ENCODE measurements at regions not wholly inside any gene's neighbourhood (a gene's known extent, or its start where the extent isn't known, plus 50 kb on each side); places are given as distances from the start of the nearest gene placed in this dataset.

GRCh38 chr3:30142946-30143345 is 463.5 kb upstream of the TGFBR2 start:
- Histone ChIP-seq H3K4me1 (ENCODE audit: control insufficient read depth, low read depth, low read length) (no peaks in the 10 kb centered on the region), H3K27ac (ENCODE audit: low read depth, low read length) (no peak overlapping the region), H3K9ac (ENCODE audit: low read length) (no peak overlapping the region), H3K27me3 (ENCODE audit: insufficient read depth, low read length, poor library complexity) (no peaks in the 10 kb centered on the region), H2BK5ac (ENCODE audit: low read length) (no peak overlapping the region), H2AK5ac (ENCODE audit: low read length) (no peak overlapping the region), H4K5ac (ENCODE audit: low read length) (no peak overlapping the region), H3K23ac (ENCODE audit: low read length) (no peak overlapping the region), H3K4ac (ENCODE audit: low read depth, low read length) (no peak overlapping the region), H2BK15ac (replicated peaks; ENCODE audit: low read depth) (no peak overlapping the region), H3K36me3 (ENCODE audit: control insufficient read depth, insufficient read depth, low read length) (no peaks in the 10 kb centered on the region), H3K4me2 (ENCODE audit: low read length) (no peak overlapping the region), H3K4me3 (ENCODE audit: low read length) (no peak overlapping the region), H3K56ac (ENCODE audit: low read length) (no peak overlapping the region), H3K79me2 (ENCODE audit: control insufficient read depth, insufficient read depth, low read length) (no peaks in the 10 kb centered on the region), H2BK120ac (ENCODE audit: low read depth, low read length) (no peak overlapping the region), H4K8ac (ENCODE audit: low read depth, low read length) (no peak overlapping the region), H3K79me1 (ENCODE audit: low read length) (no peaks in the 10 kb centered on the region), H3K18ac (ENCODE audit: low read length) (no peak overlapping the region)
- no peak for DNase-seq

DNA sequence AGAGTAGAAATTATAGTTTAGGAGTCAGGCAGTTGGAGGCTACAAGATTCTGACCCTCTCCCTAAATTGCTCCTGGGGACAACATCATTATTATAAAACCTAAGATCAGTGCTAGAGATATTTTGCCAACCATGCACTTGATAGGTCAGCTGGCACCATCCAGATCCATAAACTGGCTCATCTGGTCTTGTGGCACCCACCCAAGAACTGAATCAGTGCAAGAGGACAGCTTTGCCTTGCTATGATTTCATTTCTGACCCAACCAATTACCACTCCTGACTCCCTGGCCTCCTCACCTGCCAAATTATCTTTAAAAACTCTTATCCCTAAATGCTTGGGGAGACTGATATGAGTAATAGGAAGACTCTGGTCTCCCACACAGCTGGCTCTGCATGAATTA is 461.1 kb upstream of the TGFBR2 start:
- no peak overlapping the region for H2AK5ac ChIP-seq (ENCODE audit: low read length)
- no peaks in the 10 kb centered on the region for H3K36me3 ChIP-seq (ENCODE audit: control insufficient read depth, insufficient read depth, low read length)
- no peak overlapping the region for H2BK120ac ChIP-seq (ENCODE audit: low read depth, low read length)
- H3K4me1 ChIP-seq (ENCODE audit: control insufficient read depth, low read depth, low read length): no peaks in the 10 kb centered on the region
- H3K4me3 ChIP-seq (ENCODE audit: low read length): no peak overlapping the region
- H4K5ac ChIP-seq (ENCODE audit: low read length): no peak overlapping the region
- H3K23ac ChIP-seq (ENCODE audit: low read length): no peak overlapping the region
- no peak overlapping the region for H3K4ac ChIP-seq (ENCODE audit: low read depth, low read length)
- no peak overlapping the region for H3K18ac ChIP-seq (ENCODE audit: low read length)
- no peak overlapping the region for H3K27ac ChIP-seq (ENCODE audit: low read depth, low read length)
- no peak for DNase-seq
- no peaks in the 10 kb centered on the region for H3K79me1 ChIP-seq (ENCODE audit: low read length)
- H2BK15ac ChIP-seq (replicated peaks; ENCODE audit: low read depth): no peak overlapping the region
- no peak overlapping the region for H2BK5ac ChIP-seq (ENCODE audit: low read length)
- H3K79me2 ChIP-seq (ENCODE audit: control insufficient read depth, insufficient read depth, low read length): no peaks in the 10 kb centered on the region
- H3K9ac ChIP-seq (ENCODE audit: low read length): no peak overlapping the region
- no peaks in the 10 kb centered on the region for H3K27me3 ChIP-seq (ENCODE audit: insufficient read depth, low read length, poor library complexity)
- no peak overlapping the region for H3K56ac ChIP-seq (ENCODE audit: low read length)
- no peak overlapping the region for H4K8ac ChIP-seq (ENCODE audit: low read depth, low read length)
- no peak overlapping the region for H3K4me2 ChIP-seq (ENCODE audit: low read length)

- H3K27me3 ChIP-seq (ENCODE audit: insufficient read depth, low read length, poor library complexity): no peaks in the 10 kb centered on the region
- H2AK5ac ChIP-seq (ENCODE audit: low read length): no peak overlapping the region
- H3K18ac ChIP-seq (ENCODE audit: low read length): no peak overlapping the region
- H3K4me3 ChIP-seq (ENCODE audit: low read length): no peak overlapping the region
- no peak overlapping the region for H3K4ac ChIP-seq (ENCODE audit: low read depth, low read length)
- no peak overlapping the region for H3K56ac ChIP-seq (ENCODE audit: low read length)
- no peak overlapping the region for H4K5ac ChIP-seq (ENCODE audit: low read length)
- H3K4me1 ChIP-seq (ENCODE audit: control insufficient read depth, low read depth, low read length): no peaks in the 10 kb centered on the region
- no peak overlapping the region for H2BK5ac ChIP-seq (ENCODE audit: low read length)
- H2BK120ac ChIP-seq (ENCODE audit: low read depth, low read length): no peak overlapping the region
- no peak overlapping the region for H3K23ac ChIP-seq (ENCODE audit: low read length)
- no peak overlapping the region for H3K27ac ChIP-seq (ENCODE audit: low read depth, low read length)
- no peak overlapping the region for H2BK15ac ChIP-seq (replicated peaks; ENCODE audit: low read depth)
- no peak overlapping the region for H4K8ac ChIP-seq (ENCODE audit: low read depth, low read length)
- no peak for DNase-seq
- H3K79me2 ChIP-seq (ENCODE audit: control insufficient read depth, insufficient read depth, low read length): no peaks in the 10 kb centered on the region
- no peaks in the 10 kb centered on the region for H3K79me1 ChIP-seq (ENCODE audit: low read length)
- no peak overlapping the region for H3K4me2 ChIP-seq (ENCODE audit: low read length)
- no peak overlapping the region for H3K9ac ChIP-seq (ENCODE audit: low read length)
- H3K36me3 ChIP-seq (ENCODE audit: control insufficient read depth, insufficient read depth, low read length): no peaks in the 10 kb centered on the region
These were observed 459.4 kb upstream of the TGFBR2 start for GRCh38 chr3:30146978-30147377.

- H3K9ac ChIP-seq (ENCODE audit: low read length): no peak overlapping the region
- no peak overlapping the region for H4K5ac ChIP-seq (ENCODE audit: low read length)
- no peak overlapping the region for H2BK5ac ChIP-seq (ENCODE audit: low read length)
- H2AK5ac ChIP-seq (ENCODE audit: low read length): no peak overlapping the region
- H3K18ac ChIP-seq (ENCODE audit: low read length): no peak overlapping the region
- H3K27ac ChIP-seq (ENCODE audit: low read depth, low read length): no peak overlapping the region
- H2BK120ac ChIP-seq (ENCODE audit: low read depth, low read length): no peak overlapping the region
- H3K79me1 ChIP-seq (ENCODE audit: low read length): no peaks in the 10 kb centered on the region
- no peak overlapping the region for H3K4me3 ChIP-seq (ENCODE audit: low read length)
- H3K79me2 ChIP-seq (ENCODE audit: control insufficient read depth, insufficient read depth, low read length): no peaks in the 10 kb centered on the region
- H3K56ac ChIP-seq (ENCODE audit: low read length): no peak overlapping the region
- no peak overlapping the region for H3K4ac ChIP-seq (ENCODE audit: low read depth, low read length)
- H4K8ac ChIP-seq (ENCODE audit: low read depth, low read length): no peak overlapping the region
- no CpG with 5 or more reads among the region's 2 CpGs for WGBS (ENCODE audit: extremely low coverage, insufficient coverage, low lambda C conversion rate)
- no peaks in the 10 kb centered on the region for H3K27me3 ChIP-seq (ENCODE audit: insufficient read depth, low read length, poor library complexity)
- no peak overlapping the region for H2BK15ac ChIP-seq (replicated peaks; ENCODE audit: low read depth)
- no peak overlapping the region for H3K4me2 ChIP-seq (ENCODE audit: low read length)
- H3K4me1 ChIP-seq (ENCODE audit: control insufficient read depth, low read depth, low read length): no peaks in the 10 kb centered on the region
- DNase-seq: no peak
- no peak overlapping the region for H3K23ac ChIP-seq (ENCODE audit: low read length)
- no peaks in the 10 kb centered on the region for H3K36me3 ChIP-seq (ENCODE audit: control insufficient read depth, insufficient read depth, low read length)
These were observed 451.5 kb upstream of the TGFBR2 start for GRCh38 chr3:30154853-30155252.

- Histone ChIP-seq H2AK5ac (ENCODE audit: low read length) (no peak overlapping the region), H4K5ac (ENCODE audit: low read length) (no peak overlapping the region), H3K36me3 (ENCODE audit: control insufficient read depth, insufficient read depth, low read length) (no peaks in the 10 kb centered on the region), H3K79me1 (ENCODE audit: low read length) (no peaks in the 10 kb centered on the region), H3K4ac (ENCODE audit: low read depth, low read length) (no peak overlapping the region), H3K9ac (ENCODE audit: low read length) (no peak overlapping the region), H3K4me2 (ENCODE audit: low read length) (no peak overlapping the region), H3K4me3 (ENCODE audit: low read length) (no peak overlapping the region), H3K27me3 (ENCODE audit: insufficient read depth, low read length, poor library complexity) (no peaks in the 10 kb centered on the region), H2BK120ac (ENCODE audit: low read depth, low read length) (no peak overlapping the region), H3K18ac (ENCODE audit: low read length) (no peak overlapping the region), H3K4me1 (ENCODE audit: control insufficient read depth, low read depth, low read length) (no peaks in the 10 kb centered on the region), H2BK15ac (replicated peaks; ENCODE audit: low read depth) (no peak overlapping the region), H3K27ac (ENCODE audit: low read depth, low read length) (no peak overlapping the region), H2BK5ac (ENCODE audit: low read length) (no peak overlapping the region), H3K79me2 (ENCODE audit: control insufficient read depth, insufficient read depth, low read length) (no peaks in the 10 kb centered on the region), H3K56ac (ENCODE audit: low read length) (no peak overlapping the region), H3K23ac (ENCODE audit: low read length) (no peak overlapping the region), H4K8ac (ENCODE audit: low read depth, low read length) (no peak overlapping the region)
- WGBS (ENCODE audit: extremely low coverage, insufficient coverage, low lambda C conversion rate): no CpG with 5 or more reads among the region's 3 CpGs
- no peak for DNase-seq
These were observed 450.6 kb upstream of the TGFBR2 start for GRCh38 chr3:30155755-30156154.

DNA sequence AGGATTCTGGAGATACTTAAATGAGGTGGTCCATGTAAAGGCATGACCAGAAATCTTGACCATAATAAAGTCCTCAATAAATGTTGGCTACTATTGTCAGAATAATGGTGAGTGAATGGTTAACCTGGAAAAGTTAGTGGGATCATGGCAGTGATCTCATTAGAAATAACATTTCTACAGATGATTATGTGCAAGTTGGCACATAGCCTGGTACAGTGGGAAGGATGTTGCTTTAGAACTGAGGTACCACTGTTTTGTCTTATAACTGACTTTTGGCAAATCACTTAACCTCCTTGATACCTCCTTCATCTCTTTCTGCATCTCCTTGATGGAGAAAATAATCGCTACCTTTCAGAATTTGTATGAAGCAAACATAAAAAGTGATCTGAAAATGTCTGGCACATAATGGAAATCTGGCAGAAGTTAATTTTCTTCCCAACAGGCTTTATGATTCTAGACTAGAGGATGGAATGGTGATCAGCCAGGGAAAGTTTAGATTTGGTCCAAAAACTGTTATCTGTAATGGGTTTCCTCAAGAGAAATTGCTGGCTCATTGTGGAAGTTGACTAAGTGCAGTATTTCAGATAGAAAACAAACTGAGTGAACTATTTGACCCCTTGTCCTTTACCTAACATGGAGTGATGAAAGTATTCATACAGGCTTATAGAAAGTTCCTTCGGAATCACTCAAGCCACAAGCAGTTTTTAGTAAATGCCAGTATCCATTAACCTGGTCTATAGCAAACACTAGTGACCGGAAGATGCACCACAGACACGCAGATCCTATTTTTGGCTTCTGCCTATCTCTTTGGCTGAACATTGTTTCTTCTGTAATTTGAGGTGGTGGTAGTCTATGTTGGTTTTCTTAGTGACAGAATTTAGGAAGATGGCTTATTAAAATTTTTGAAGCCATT is 449.6 kb upstream of the TGFBR2 start:
- Histone ChIP-seq H3K4ac (ENCODE audit: low read depth, low read length) (no peak overlapping the region), H2BK120ac (ENCODE audit: low read depth, low read length) (no peak overlapping the region), H3K36me3 (ENCODE audit: control insufficient read depth, insufficient read depth, low read length) (no peaks in the 10 kb centered on the region), H3K4me3 (ENCODE audit: low read length) (no peak overlapping the region), H3K4me2 (ENCODE audit: low read length) (no peak overlapping the region), H3K56ac (ENCODE audit: low read length) (no peak overlapping the region), H3K18ac (ENCODE audit: low read length) (no peak overlapping the region), H3K23ac (ENCODE audit: low read length) (no peak overlapping the region), H3K79me2 (ENCODE audit: control insufficient read depth, insufficient read depth, low read length) (no peaks in the 10 kb centered on the region), H2BK5ac (ENCODE audit: low read length) (no peak overlapping the region), H2AK5ac (ENCODE audit: low read length) (no peak overlapping the region), H3K9ac (ENCODE audit: low read length) (no peak overlapping the region), H3K27me3 (ENCODE audit: insufficient read depth, low read length, poor library complexity) (no peaks in the 10 kb centered on the region), H3K4me1 (ENCODE audit: control insufficient read depth, low read depth, low read length) (no peaks in the 10 kb centered on the region), H3K79me1 (ENCODE audit: low read length) (no peaks in the 10 kb centered on the region), H4K5ac (ENCODE audit: low read length) (no peak overlapping the region), H2BK15ac (replicated peaks; ENCODE audit: low read depth) (no peak overlapping the region), H4K8ac (ENCODE audit: low read depth, low read length) (no peak overlapping the region), H3K27ac (ENCODE audit: low read depth, low read length) (no peak overlapping the region)
- DNase-seq: no peak
- no CpG with 5 or more reads among the region's 4 CpGs for WGBS (ENCODE audit: extremely low coverage, insufficient coverage, low lambda C conversion rate)

All from mesendoderm (in vitro differentiated cells).